ENCODE measurements at regions not wholly inside any gene's neighbourhood (a gene's known extent, or its start where the extent isn't known, plus 50 kb on each side); places are given as distances from the start of the nearest gene placed in this dataset.

- TF ChIP-seq MXI1 (conservative IDR thresholded peaks at IDR 0.05; ENCODE audit: poor library complexity, severe bottlenecking): no peak
- no peak for TF ChIP-seq RAD21 (conservative IDR thresholded peaks at IDR 0.05)
- TF ChIP-seq EP300 (conservative IDR thresholded peaks at IDR 0.05; ENCODE audit: poor library complexity, severe bottlenecking): no peak
- TF ChIP-seq SMC3 (conservative IDR thresholded peaks at IDR 0.05; ENCODE audit: poor library complexity): no peak
- TF ChIP-seq CTCF (IDR thresholded peaks at IDR 0.05; ENCODE audit: poor library complexity, severe bottlenecking): no peak
- TF ChIP-seq REST (IDR thresholded peaks at IDR 0.05; ENCODE audit: borderline replicate concordance): no peak
- TF ChIP-seq POLR2AphosphoS5 (IDR thresholded peaks at IDR 0.05): no peak
- H3K4me3 ChIP-seq (ENCODE audit: low read length): no peak overlapping the region
- H3K9ac ChIP-seq (ENCODE audit: low read length): no peak overlapping the region
- no peaks in the 10 kb centered on the region for H4K20me1 ChIP-seq (ENCODE audit: insufficient read depth)
- no peak overlapping the region for H2AFZ ChIP-seq (ENCODE audit: low read depth, low read length)
- no peak overlapping the region for H3K4me2 ChIP-seq (ENCODE audit: low read length)
- no peaks in the 10 kb centered on the region for H3K9me3 ChIP-seq (ENCODE audit: low read length)
- no peaks in the 10 kb centered on the region for H3F3A ChIP-seq (ENCODE audit: insufficient read depth, low read length, poor library complexity, severe bottlenecking)
- H3K27me3 ChIP-seq (ENCODE audit: insufficient read depth, low read depth, low read length): no peaks in the 10 kb centered on the region
- no peaks in the 10 kb centered on the region for H3K9me2 ChIP-seq (ENCODE audit: insufficient read depth, low read length)
- H3K36me3 ChIP-seq (ENCODE audit: insufficient read depth, low read length): no peaks in the 10 kb centered on the region
- H3K79me2 ChIP-seq (replicated peaks; ENCODE audit: insufficient read depth, low read length): no peaks in the 10 kb centered on the region
- H3K27ac ChIP-seq (ENCODE audit: low read length): no peak overlapping the region
These were observed 906.1 kb upstream of the RAG2 start for GRCh38 chr11:37504060-37504611.

GRCh38 chr11:37503411-37504059 lies 905.5 kb upstream of the RAG2 start:
- H3K9me3 ChIP-seq (ENCODE audit: low read length): no peaks in the 10 kb centered on the region

GRCh38 chr11:37502202-37502601 lies 904.2 kb upstream of the RAG2 start:
- no peaks in the 10 kb centered on the region for H3K79me2 ChIP-seq (replicated peaks; ENCODE audit: insufficient read depth, low read length)
- H3K9me3 ChIP-seq (ENCODE audit: low read length): no peaks in the 10 kb centered on the region
- no peak overlapping the region for H3K4me2 ChIP-seq (ENCODE audit: low read length)
- H3K4me3 ChIP-seq (ENCODE audit: low read length): no peak overlapping the region
- H3K9me2 ChIP-seq (ENCODE audit: insufficient read depth, low read length): no peaks in the 10 kb centered on the region
- H3K27ac ChIP-seq (ENCODE audit: low read length): no peak overlapping the region
- no peak overlapping the region for H2AFZ ChIP-seq (ENCODE audit: low read depth, low read length)
- H3K9ac ChIP-seq (ENCODE audit: low read length): no peak overlapping the region
- no peaks in the 10 kb centered on the region for H3K27me3 ChIP-seq (ENCODE audit: insufficient read depth, low read depth, low read length)
- H3K36me3 ChIP-seq (ENCODE audit: insufficient read depth, low read length): no peaks in the 10 kb centered on the region
- no peaks in the 10 kb centered on the region for H4K20me1 ChIP-seq (ENCODE audit: insufficient read depth)
- H3F3A ChIP-seq (ENCODE audit: insufficient read depth, low read length, poor library complexity, severe bottlenecking): no peaks in the 10 kb centered on the region
- TF ChIP-seq MXI1 (conservative IDR thresholded peaks at IDR 0.05; ENCODE audit: poor library complexity, severe bottlenecking) (no peak), EZH2 (IDR thresholded peaks at IDR 0.05; ENCODE audit: borderline replicate concordance, insufficient read depth, low read length, poor library complexity, severe bottlenecking) (no peak), TAF1 (IDR thresholded peaks at IDR 0.05; ENCODE audit: low read depth) (no peak), POLR2AphosphoS5 (IDR thresholded peaks at IDR 0.05) (no peak), REST (IDR thresholded peaks at IDR 0.05; ENCODE audit: borderline replicate concordance) (no peak), EP300 (conservative IDR thresholded peaks at IDR 0.05; ENCODE audit: poor library complexity, severe bottlenecking) (no peak), SMC3 (conservative IDR thresholded peaks at IDR 0.05; ENCODE audit: poor library complexity) (no peak)

More at GRCh38 chr11:37503411-37504059, 905.5 kb upstream of the RAG2 start:
- Histone ChIP-seq H4K20me1 (ENCODE audit: insufficient read depth) (no peaks in the 10 kb centered on the region), H3K27ac (ENCODE audit: low read length) (no peak overlapping the region), H3K4me2 (ENCODE audit: low read length) (no peak overlapping the region), H3K9ac (ENCODE audit: low read length) (no peak overlapping the region), H3K27me3 (ENCODE audit: insufficient read depth, low read depth, low read length) (no peaks in the 10 kb centered on the region), H3K36me3 (ENCODE audit: insufficient read depth, low read length) (no peaks in the 10 kb centered on the region), H2AFZ (ENCODE audit: low read depth, low read length) (no peak overlapping the region), H3K9me2 (ENCODE audit: insufficient read depth, low read length) (no peaks in the 10 kb centered on the region), H3F3A (ENCODE audit: insufficient read depth, low read length, poor library complexity, severe bottlenecking) (no peaks in the 10 kb centered on the region), H3K4me3 (ENCODE audit: low read length) (no peak overlapping the region), H3K79me2 (replicated peaks; ENCODE audit: insufficient read depth, low read length) (no peaks in the 10 kb centered on the region)
- no peak for TF ChIP-seq MXI1 (conservative IDR thresholded peaks at IDR 0.05; ENCODE audit: poor library complexity, severe bottlenecking)
- TF ChIP-seq POLR2AphosphoS5 (IDR thresholded peaks at IDR 0.05): peak; percentile 14
- TF ChIP-seq EZH2 (IDR thresholded peaks at IDR 0.05; ENCODE audit: borderline replicate concordance, insufficient read depth, low read length, poor library complexity, severe bottlenecking): no peak
